SK-MEL-5 (cell line): ENCODE measurements at regions not wholly inside any gene's neighbourhood (a gene's known extent, or its start where the extent isn't known, plus 50 kb on each side); places are given as distances from the start of the nearest gene placed in this dataset.
A peak's percentile ranks its signal among the peaks of the same experiment; 100 is the strongest.

Experiments used
- DNase-seq: peaks from one replicate; pipeline ENCODE4 v3.0.0-alpha.2; 2016; ENCODE audit warnings: low read depth, low spot score
- in situ Hi-C: cut with HindIII; loops from 2 replicates; pipeline ENCODE4 v1.10.0; 2016; ENCODE audit warnings: low sequenced_read_pairs, high pct_unique_total_duplicates, low pct_unique_long_range_greater_than_20kb

GRCh38 chr16:51041546-51041945 lies 109.5 kb downstream of the SALL1 start:
- in situ Hi-C loops, result no loop called here
- no peak for DNase-seq

- in situ Hi-C loops, result no loop called here
- DNase-seq, result no peak
These were observed 110.4 kb downstream of the SALL1 start for GRCh38 chr16:51040637-51041036.

GRCh38 chr16:51039638-51040331 lies 111.3 kb downstream of the SALL1 start:
- in situ Hi-C loops, result no loop called here
- DNase-seq, result no peak

- DNase-seq, result no peak
- in situ Hi-C loops, result no loop called here
These were observed 115.4 kb downstream of the SALL1 start for GRCh38 chr16:51035711-51036110.

GRCh38 chr16:51035110-51035498 lies 116.0 kb downstream of the SALL1 start:
- DNase-seq, result peak; percentile 0
- in situ Hi-C loops, result no loop called here

- no peak for DNase-seq
- in situ Hi-C loops, result no loop called here
These were observed 116.5 kb downstream of the SALL1 start for GRCh38 chr16:51034481-51035109.

- in situ Hi-C loops, result no loop called here
- DNase-seq, result no peak
These were observed 119.5 kb downstream of the SALL1 start for GRCh38 chr16:51031598-51031997.

- no peak for DNase-seq
- in situ Hi-C loops, result no loop called here
These were observed 120.6 kb downstream of the SALL1 start for GRCh38 chr16:51030516-51030915.

- in situ Hi-C loops, result no loop called here
- DNase-seq, result no peak
These were observed 125.3 kb downstream of the SALL1 start for GRCh38 chr16:51025588-51026290.

GRCh38 chr16:51024703-51025102 lies 126.4 kb downstream of the SALL1 start:
- in situ Hi-C loops, result no loop called here
- DNase-seq, result no peak

- DNase-seq, result no peak
- in situ Hi-C loops, result no loop called here
These were observed 128.1 kb downstream of the SALL1 start for GRCh38 chr16:51022955-51023354.

- in situ Hi-C loops, result no loop called here
- DNase-seq, result no peak
These were observed 131.5 kb downstream of the SALL1 start for GRCh38 chr16:51019617-51020016.

- in situ Hi-C loops, result no loop called here
- no peak for DNase-seq
These were observed 133.1 kb downstream of the SALL1 start for GRCh38 chr16:51017969-51018368.

- in situ Hi-C loops, result no loop called here
- no peak for DNase-seq
These were observed 138.7 kb downstream of the SALL1 start for GRCh38 chr16:51012396-51012795.

- no peak for DNase-seq
- in situ Hi-C loops, result no loop called here
These were observed 140.3 kb downstream of the SALL1 start for GRCh38 chr16:51010817-51011216.

- in situ Hi-C loops, result no loop called here
- no peak for DNase-seq
These were observed 141.3 kb downstream of the SALL1 start for GRCh38 chr16:51009813-51010212.

GRCh38 chr16:51009359-51009758 lies 141.7 kb downstream of the SALL1 start:
- in situ Hi-C loops, result no loop called here
- DNase-seq, result no peak

GRCh38 chr16:51008607-51009006 lies 142.5 kb downstream of the SALL1 start:
- in situ Hi-C loops, result no loop called here
- DNase-seq, result no peak

GRCh38 chr16:51008037-51008436 lies 143.0 kb downstream of the SALL1 start:
- in situ Hi-C loops, result no loop called here
- DNase-seq, result no peak
